ENCODE measurements at regions not wholly inside any gene's neighbourhood (a gene's known extent, or its start where the extent isn't known, plus 50 kb on each side); places are given as distances from the start of the nearest gene placed in this dataset.

GRCh38 chr6:4664117-4664626 is 112.0 kb upstream of the CDYL start:
- TF ChIP-seq POLR2AphosphoS5 (IDR thresholded peaks at IDR 0.05) (peak in 2 of 3 donors; percentile 29 to 64), POLR2A (IDR thresholded peaks at IDR 0.05) (no peak), CTCF (IDR thresholded peaks at IDR 0.05) (no peak)

Data from breast epithelium (tissue), 3 donors.